ENCODE measurements at regions not wholly inside any gene's neighbourhood (a gene's known extent, or its start where the extent isn't known, plus 50 kb on each side); places are given as distances from the start of the nearest gene placed in this dataset.

- H3K4me3 ChIP-seq (ENCODE audit: low read depth, low read length) = no peak overlapping the region
- DNase-seq (ENCODE audit: low read depth) = no peak
- TF ChIP-seq CTCF (IDR thresholded peaks at IDR 0.05; ENCODE audit: insufficient read depth, low read length, poor library complexity, severe bottlenecking) = no peak
- H3K36me3 ChIP-seq (ENCODE audit: control insufficient read depth, insufficient read depth, low read length) = no peaks in the 10 kb centered on the region
- H3K27me3 ChIP-seq (ENCODE audit: control insufficient read depth, insufficient read depth, low read length) = no peaks in the 10 kb centered on the region
Observed at GRCh38 chr7:25486656-25487055, 258.4 kb upstream of the NPVF start.

GRCh38 chr7:25493805-25494366 is 265.6 kb upstream of the NPVF start:
- no peak for TF ChIP-seq CTCF (IDR thresholded peaks at IDR 0.05; ENCODE audit: insufficient read depth, low read length, poor library complexity, severe bottlenecking)
- H3K27me3 ChIP-seq (ENCODE audit: control insufficient read depth, insufficient read depth, low read length) = no peaks in the 10 kb centered on the region
- no peak for DNase-seq (ENCODE audit: low read depth)
- no peak overlapping the region for H3K4me3 ChIP-seq (ENCODE audit: low read depth, low read length)
- H3K36me3 ChIP-seq (ENCODE audit: control insufficient read depth, insufficient read depth, low read length) = no peaks in the 10 kb centered on the region

- H3K4me3 ChIP-seq (ENCODE audit: low read depth, low read length) = no peak overlapping the region
- no peak for DNase-seq (ENCODE audit: low read depth)
- no peaks in the 10 kb centered on the region for H3K36me3 ChIP-seq (ENCODE audit: control insufficient read depth, insufficient read depth, low read length)
- no peak for TF ChIP-seq CTCF (IDR thresholded peaks at IDR 0.05; ENCODE audit: insufficient read depth, low read length, poor library complexity, severe bottlenecking)
- H3K27me3 ChIP-seq (ENCODE audit: control insufficient read depth, insufficient read depth, low read length) = no peaks in the 10 kb centered on the region
Observed at GRCh38 chr7:25494896-25495295, 266.6 kb upstream of the NPVF start.

- DNase-seq (ENCODE audit: low read depth) = no peak
- no peaks in the 10 kb centered on the region for H3K36me3 ChIP-seq (ENCODE audit: control insufficient read depth, insufficient read depth, low read length)
- H3K4me3 ChIP-seq (ENCODE audit: low read depth, low read length) = no peak overlapping the region
- no peaks in the 10 kb centered on the region for H3K27me3 ChIP-seq (ENCODE audit: control insufficient read depth, insufficient read depth, low read length)
- no peak for TF ChIP-seq CTCF (IDR thresholded peaks at IDR 0.05; ENCODE audit: insufficient read depth, low read length, poor library complexity, severe bottlenecking)
Observed at GRCh38 chr7:25495342-25496250, 267.3 kb upstream of the NPVF start.

GRCh38 chr7:25496476-25497368 is 268.4 kb upstream of the NPVF start:
- DNase-seq (ENCODE audit: low read depth) = no peak
- no peaks in the 10 kb centered on the region for H3K36me3 ChIP-seq (ENCODE audit: control insufficient read depth, insufficient read depth, low read length)
- no peak overlapping the region for H3K4me3 ChIP-seq (ENCODE audit: low read depth, low read length)
- H3K27me3 ChIP-seq (ENCODE audit: control insufficient read depth, insufficient read depth, low read length) = no peaks in the 10 kb centered on the region
- no peak for TF ChIP-seq CTCF (IDR thresholded peaks at IDR 0.05; ENCODE audit: insufficient read depth, low read length, poor library complexity, severe bottlenecking)
